Mesendoderm (in vitro differentiated cells): ENCODE measurements at regions not wholly inside any gene's neighbourhood (a gene's known extent, or its start where the extent isn't known, plus 50 kb on each side); places are given as distances from the start of the nearest gene placed in this dataset.
"Not testable (repeated sequence)": the region's sequence is repeated elsewhere in the genome, so short reads cannot be mapped to it uniquely, and the experiment has no call there.

Source experiments
- DNase-seq: peaks from one replicate; pipeline ENCODE4 v3.0.0; 2013
- H2AK5ac ChIP-seq: 2 replicates; pipeline ENCODE4 v1.6.1; 2013; ENCODE audit warnings: low read length, inconsistent platforms
- H2BK120ac ChIP-seq: 2 replicates; pipeline ENCODE4 v1.6.1; 2013; ENCODE audit warnings: low read depth, mild to moderate bottlenecking, low read length, moderate library complexity, mixed read lengths
- H2BK15ac ChIP-seq: replicated peaks from 2 replicates; pipeline ENCODE4 v1.6.1; 2013; ENCODE audit warnings: low read depth, mild to moderate bottlenecking, moderate library complexity
- H2BK5ac ChIP-seq: 2 replicates; pipeline ENCODE4 v1.6.1; 2013; ENCODE audit warnings: low read length, inconsistent platforms
- H3K18ac ChIP-seq: 2 replicates; pipeline ENCODE4 v1.6.1; 2013; ENCODE audit warnings: mild to moderate bottlenecking, low read length, mixed read lengths
- H3K23ac ChIP-seq: one replicate; pipeline ENCODE4 v1.6.1; 2013; ENCODE audit warnings: low read length
- H3K27ac ChIP-seq: 2 replicates; pipeline ENCODE4 v1.5.1; 2013; ENCODE audit warnings: low read depth, mild to moderate bottlenecking, inconsistent platforms, low read length, moderate library complexity
- H3K27me3 ChIP-seq: 2 replicates; pipeline ENCODE4 v1.6.1; 2013; ENCODE audit warnings: low read length, control low read depth, mild to moderate bottlenecking, inconsistent platforms; ENCODE audit not compliant: insufficient read depth, poor library complexity
- H3K36me3 ChIP-seq: 2 replicates; pipeline ENCODE4 v1.6.1; 2013; ENCODE audit warnings: low read length, inconsistent platforms; ENCODE audit not compliant: control insufficient read depth, insufficient read depth
- H3K4ac ChIP-seq: one replicate; pipeline ENCODE4 v1.6.1; 2013; ENCODE audit warnings: low read depth, mild to moderate bottlenecking, low read length, moderate library complexity
- H3K4me1 ChIP-seq: 2 replicates; pipeline ENCODE4 v1.6.1; 2013; ENCODE audit warnings: low read depth, low read length, inconsistent platforms; ENCODE audit not compliant: control insufficient read depth
- H3K4me2 ChIP-seq: 2 replicates; pipeline ENCODE4 v1.6.1; 2013; ENCODE audit warnings: low read length
- H3K4me3 ChIP-seq: 2 replicates; pipeline ENCODE4 v1.5.1; 2013; ENCODE audit warnings: mild to moderate bottlenecking, low read length
- H3K56ac ChIP-seq: one replicate; pipeline ENCODE4 v1.6.1; 2013; ENCODE audit warnings: low read length
- H3K79me1 ChIP-seq: 2 replicates; pipeline ENCODE4 v1.6.1; 2013; ENCODE audit warnings: low read length, inconsistent platforms
- H3K79me2 ChIP-seq: 2 replicates; pipeline ENCODE4 v1.6.1; 2013; ENCODE audit warnings: mild to moderate bottlenecking, low read length; ENCODE audit not compliant: control insufficient read depth, insufficient read depth
- H3K9ac ChIP-seq: 2 replicates; pipeline ENCODE4 v1.6.1; 2013; ENCODE audit warnings: low read length, inconsistent platforms
- H4K5ac ChIP-seq: one replicate; pipeline ENCODE4 v1.6.1; 2013; ENCODE audit warnings: low read length
- H4K8ac ChIP-seq: one replicate; pipeline ENCODE4 v1.6.1; 2013; ENCODE audit warnings: low read depth, mild to moderate bottlenecking, control low read depth, low read length, moderate library complexity
- WGBS: extraction: QIAGEN DNeasy Blood & Tissue Kit; methylation state at CpG from one replicate; pipeline ENCODE4 v1.1.7; 2013; ENCODE audit warnings: low lambda C conversion rate, missing lambda C conversion rate; ENCODE audit not compliant: insufficient coverage; ENCODE audit errors: extremely low coverage; 5-methylcytosine and 5-hydroxymethylcytosine counted together

DNA sequence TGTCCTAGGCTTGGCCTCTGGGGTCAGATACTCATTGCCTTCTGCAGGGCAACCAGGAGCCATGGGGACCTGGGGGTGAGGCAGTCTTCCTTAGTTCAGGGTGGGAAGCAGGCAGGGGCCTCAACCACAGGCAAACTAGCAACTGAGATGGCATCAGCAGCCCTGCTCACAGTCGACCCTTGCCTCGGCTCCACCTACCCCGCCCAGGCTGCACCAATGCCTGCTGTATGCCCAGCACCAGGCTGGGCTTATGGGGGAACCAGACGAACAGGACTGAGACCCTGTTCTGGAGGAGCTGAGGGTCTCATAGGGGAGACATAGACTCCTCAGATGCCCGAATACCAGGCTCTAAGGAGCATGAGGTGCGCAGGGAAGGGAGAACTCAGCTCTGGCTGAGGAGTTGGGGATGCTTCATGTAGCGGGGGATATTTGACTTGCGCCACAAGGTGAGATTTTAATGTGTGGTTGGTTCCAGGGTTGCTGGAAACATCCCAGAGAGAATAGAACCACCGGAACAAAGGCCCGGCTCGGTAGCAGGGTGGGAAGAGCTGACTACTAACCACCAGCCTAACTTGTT, 78.4 kb upstream of the GOLGA6L4 start:
- H3K18ac ChIP-seq, H3K27me3 ChIP-seq, H3K4me3 ChIP-seq, H3K36me3 ChIP-seq, H2BK120ac ChIP-seq, H3K4ac ChIP-seq, H2BK5ac ChIP-seq, H3K56ac ChIP-seq, H2BK15ac ChIP-seq, H3K9ac ChIP-seq, H3K79me2 ChIP-seq, H3K4me1 ChIP-seq, H4K5ac ChIP-seq, H4K8ac ChIP-seq, H3K4me2 ChIP-seq, H3K27ac ChIP-seq, DNase-seq, H3K23ac ChIP-seq, H2AK5ac ChIP-seq, H3K79me1 ChIP-seq: not testable (repeated sequence)
- no CpG with 5 or more reads among the region's 11 CpGs for WGBS

DNA sequence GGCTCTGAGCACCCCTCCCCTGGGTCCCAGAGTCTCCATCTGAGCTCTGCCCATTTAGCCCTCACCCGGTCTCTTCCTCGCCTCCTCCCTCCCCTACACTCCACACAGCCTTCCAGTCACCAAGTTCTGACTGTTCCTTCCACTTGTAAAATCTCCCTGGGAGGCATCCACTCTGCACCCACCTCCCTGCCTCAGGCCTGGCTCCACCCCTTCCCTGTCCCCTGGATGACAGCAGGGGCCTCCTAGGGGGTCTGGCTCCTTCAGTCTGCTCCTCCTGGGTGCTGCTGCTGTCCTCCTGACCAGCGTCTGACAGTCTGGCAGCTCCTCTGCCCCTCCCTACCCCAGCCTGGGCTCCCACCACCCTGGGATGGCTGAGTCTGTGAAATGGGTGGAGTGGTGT, 77.7 kb upstream of the GOLGA6L4 start:
- not testable (repeated sequence) for H4K5ac ChIP-seq, DNase-seq, H3K9ac ChIP-seq, H3K4me3 ChIP-seq, H2BK15ac ChIP-seq, H2BK120ac ChIP-seq, H2BK5ac ChIP-seq, H3K4ac ChIP-seq, H2AK5ac ChIP-seq, H3K4me2 ChIP-seq, H3K4me1 ChIP-seq, H3K18ac ChIP-seq, H3K27ac ChIP-seq, H4K8ac ChIP-seq, H3K79me1 ChIP-seq, H3K56ac ChIP-seq, H3K79me2 ChIP-seq, H3K36me3 ChIP-seq, H3K23ac ChIP-seq, H3K27me3 ChIP-seq
- WGBS, result no CpG with 5 or more reads among the region's 3 CpGs

DNA sequence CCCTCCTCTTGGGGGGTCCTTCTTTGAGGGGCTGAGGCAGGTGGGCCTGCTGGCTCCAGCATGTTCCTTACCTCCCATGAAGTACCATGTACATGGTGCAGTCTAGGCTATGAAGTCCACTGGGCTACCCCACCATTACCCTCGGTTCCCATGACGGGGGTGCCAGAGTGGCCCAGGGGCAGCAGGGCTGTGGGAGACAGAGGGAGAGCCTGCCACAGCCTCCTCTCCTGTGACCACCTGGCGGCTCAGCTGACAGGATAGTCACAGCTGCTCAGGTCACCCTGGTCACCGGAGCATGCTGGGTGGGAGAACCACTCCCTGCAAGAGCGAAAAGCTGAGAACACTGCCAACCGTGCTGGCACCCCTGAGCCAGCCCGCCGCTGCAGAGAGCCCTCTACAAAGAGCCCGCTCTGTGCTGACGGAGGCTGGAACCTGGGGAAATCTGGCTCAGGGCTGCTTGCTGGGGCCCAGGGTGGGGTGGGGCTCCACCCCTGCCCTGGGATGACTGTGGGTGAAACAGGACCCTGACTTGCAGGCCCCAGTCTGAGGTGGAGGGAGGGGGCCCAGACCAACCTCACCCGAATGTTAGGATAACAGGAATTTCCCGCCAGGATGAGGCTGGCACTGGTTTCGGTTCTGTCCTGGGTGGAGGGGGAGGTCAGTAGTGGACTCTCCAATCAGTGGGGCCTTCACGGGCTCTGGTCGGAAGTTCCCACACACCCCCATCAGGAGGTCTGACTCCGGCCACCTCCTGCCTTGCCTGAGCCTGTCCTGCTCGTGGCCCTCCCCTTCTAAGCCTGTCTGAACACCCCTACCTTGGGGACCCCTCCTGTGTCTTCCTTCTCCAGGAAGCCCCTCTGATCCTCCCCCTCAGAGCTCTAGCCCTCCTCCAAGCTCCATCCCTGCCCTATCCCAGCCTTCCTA, 76.0 kb upstream of the GOLGA6L4 start:
- not testable (repeated sequence) for H3K56ac ChIP-seq, H3K18ac ChIP-seq, H2BK120ac ChIP-seq, H3K4me1 ChIP-seq, H3K23ac ChIP-seq, H2BK5ac ChIP-seq, H3K36me3 ChIP-seq, H3K27me3 ChIP-seq, H3K4me2 ChIP-seq, H3K4me3 ChIP-seq, H3K4ac ChIP-seq, H3K9ac ChIP-seq, H4K5ac ChIP-seq, H2BK15ac ChIP-seq, H3K79me1 ChIP-seq, H3K27ac ChIP-seq, DNase-seq, H3K79me2 ChIP-seq, H2AK5ac ChIP-seq, H4K8ac ChIP-seq
- no CpG with 5 or more reads among the region's 17 CpGs for WGBS

DNA sequence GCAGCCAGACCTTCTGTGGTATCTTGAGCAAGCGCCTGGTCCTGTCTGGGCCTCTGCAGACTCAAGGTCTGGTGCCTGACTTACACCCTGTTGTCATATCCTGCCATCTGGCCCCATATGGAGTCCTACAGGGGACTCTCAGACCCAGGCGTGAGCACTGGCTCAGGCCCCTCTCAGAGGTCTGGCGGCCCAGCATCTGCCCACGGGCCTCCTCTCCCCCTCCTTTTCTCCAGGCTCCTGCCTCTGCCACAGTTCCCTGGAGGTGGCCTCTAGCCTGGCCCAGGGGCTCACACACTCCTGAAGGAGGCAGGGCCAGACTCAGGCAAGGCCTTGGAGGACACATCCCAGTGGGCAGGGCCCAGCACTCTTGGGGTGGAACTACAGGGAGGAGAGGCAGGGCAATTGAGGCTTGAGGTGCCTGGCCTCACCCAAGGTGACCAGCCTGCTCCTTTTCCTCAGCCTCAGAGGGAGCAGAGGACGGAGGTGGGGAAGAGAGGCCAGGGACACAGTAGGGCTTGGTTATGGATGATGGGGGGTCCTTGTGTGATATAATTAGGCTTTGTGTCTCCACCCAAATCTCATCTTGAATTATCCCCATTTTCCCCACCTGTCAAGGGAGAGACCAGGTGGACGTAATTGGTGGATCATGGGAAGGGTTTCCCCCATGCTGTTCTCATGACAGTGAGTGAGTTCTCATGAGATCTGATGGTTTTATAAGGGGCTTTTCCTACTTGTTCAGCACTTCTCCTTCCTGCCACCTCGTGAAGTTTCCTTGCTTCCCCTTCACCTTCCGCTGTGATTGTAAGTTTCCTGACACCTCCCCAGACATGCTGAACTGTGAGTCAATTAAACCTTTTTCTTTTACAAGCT, 70.9 kb upstream of the GOLGA6L4 start:
- not testable (repeated sequence) for H3K79me2 ChIP-seq, H3K4me1 ChIP-seq, H3K4me3 ChIP-seq, H3K56ac ChIP-seq, H3K36me3 ChIP-seq, H3K9ac ChIP-seq, H3K4me2 ChIP-seq, H2BK5ac ChIP-seq, H2BK120ac ChIP-seq, H2AK5ac ChIP-seq, H3K79me1 ChIP-seq, H4K5ac ChIP-seq, H3K27me3 ChIP-seq, H3K4ac ChIP-seq, H2BK15ac ChIP-seq, H4K8ac ChIP-seq, H3K23ac ChIP-seq, H3K18ac ChIP-seq, H3K27ac ChIP-seq
- no CpG with 5 or more reads among the region's 8 CpGs for WGBS
- peak; percentile 61 for DNase-seq

DNA sequence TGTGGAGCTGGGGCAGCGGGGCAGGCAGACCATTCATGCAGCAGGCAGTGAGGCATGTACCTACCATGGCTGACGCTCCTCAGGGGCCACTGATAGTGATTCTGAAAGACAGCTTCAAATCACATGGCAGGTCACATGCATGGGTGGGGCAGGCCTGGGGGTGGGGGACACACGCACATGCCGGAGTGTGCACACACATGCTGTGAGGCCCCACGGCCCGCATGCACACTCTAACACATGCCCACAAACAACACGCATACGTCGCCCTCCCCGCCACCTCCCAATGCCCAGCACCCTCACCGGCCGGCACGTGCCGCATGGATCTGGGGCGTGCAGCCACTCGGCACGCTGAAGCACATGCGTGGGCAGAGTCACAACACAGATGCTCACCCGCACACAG, 65.5 kb upstream of the GOLGA6L4 start:
- not testable (repeated sequence) for H2BK120ac ChIP-seq, H3K79me2 ChIP-seq, H3K23ac ChIP-seq

More for the DNA sequence above, 65.5 kb upstream of the GOLGA6L4 start:
- H4K5ac ChIP-seq, H3K4ac ChIP-seq, H3K4me3 ChIP-seq, H3K4me1 ChIP-seq, H3K4me2 ChIP-seq, H3K27ac ChIP-seq, H2BK15ac ChIP-seq, H3K18ac ChIP-seq, H2BK5ac ChIP-seq, H3K9ac ChIP-seq, H3K36me3 ChIP-seq, H2AK5ac ChIP-seq, H3K27me3 ChIP-seq, H3K79me1 ChIP-seq, DNase-seq, H4K8ac ChIP-seq, H3K56ac ChIP-seq: not testable (repeated sequence)
- no CpG with 5 or more reads among the region's 19 CpGs for WGBS
